Right lobe of liver (tissue), 6 donors: ENCODE measurements at regions not wholly inside any gene's neighbourhood (a gene's known extent, or its start where the extent isn't known, plus 50 kb on each side); places are given as distances from the start of the nearest gene placed in this dataset.

Source experiments
- ATAC-seq, 4 donors: fragments of 200-7000 bp; cut with Tn5 transposase; one replicate each; pipeline ENCODE4 v1.9.1; 2020; ENCODE audit warnings: mild to moderate bottlenecking in 4 of 4, moderate library complexity in 4 of 4
- DNase-seq, 3 donors: peaks; one replicate each; pipeline ENCODE4 v3.0.0-alpha.2; 2020
- H3K27ac ChIP-seq, 3 donors: fragments of 200-600 bp; one replicate each; pipeline ENCODE4 v1.8.0; 2022
- H3K27me3 ChIP-seq, 2 donors: fragments of 200-600 bp; one replicate each; pipeline ENCODE4 v1.8.0; 2022
- H3K36me3 ChIP-seq, 4 donors: fragments of 200-600 bp; sonication (generic) in 1 of 4; one replicate each; pipeline versions ENCODE4 v1.5.1 to v1.8.0; 2017 to 2022; ENCODE audit warnings: control low read depth in 1 of 4
- H3K4me1 ChIP-seq, 4 donors: fragments of 200-600 bp; sonication (generic) in 1 of 4; one replicate each; pipeline versions ENCODE4 v1.5.1 to v1.8.0; 2017 to 2022; ENCODE audit warnings: control low read depth in 1 of 4
- H3K4me3 ChIP-seq, 3 donors: fragments of 200-600 bp; one replicate each; pipeline ENCODE4 v1.8.0; 2022
- H3K9me3 ChIP-seq, 4 donors: fragments of 200-600 bp; sonication (generic) in 1 of 4; one replicate each; pipeline versions ENCODE4 v1.5.1 to v1.8.0; 2017 to 2022; ENCODE audit warnings: control low read depth in 1 of 4
- CTCF ChIP-seq, 4 donors: fragments of 200-600 bp in 3 of 4; fragments of 450-650 bp in 1 of 4; IDR thresholded peaks; one replicate each; pipeline versions ENCODE4 v1.5.1 to v1.8.0; 2016 to 2022; ENCODE audit warnings: antibody characterized with exemption in 4 of 4, mild to moderate bottlenecking in 2 of 4
- POLR2A ChIP-seq: fragments of 450-650 bp; IDR thresholded peaks from one replicate; pipeline ENCODE4 v1.6.1; 2017; ENCODE audit warnings: antibody characterized with exemption, mild to moderate bottlenecking
- WGBS: methylation state at CpG from one replicate; pipeline ENCODE4 v1.1.6; 2018; ENCODE audit warnings: low coverage, low lambda C conversion rate; ENCODE audit not compliant: insufficient coverage; ENCODE audit errors: missing lambda C conversion rate; 5-methylcytosine and 5-hydroxymethylcytosine counted together
- intact Hi-C, 2 donors: fragments of 100-400 bp; cut with DNase I; formaldehyde crosslinking; loops; one replicate each; pipeline versions ENCODE4 v1.11.2 to v1.14.1; 2022
- donor health status: DM: no; HTN: yes; CAD: no.
- donor health status: DM: no; HTN: no; CAD: no.
- donor health status: DM: no; HTN: no; CAD: no.
- donor health status: DM: no; HTN: yes; CAD: no.
- donor health status: DM: no; HTN: yes; CAD: no.

- H3K9me3 ChIP-seq, result no peaks in the 10 kb centered on the region
- no peak for DNase-seq
- intact Hi-C loops, result no loop called here
- TF ChIP-seq POLR2A, result no peak
- TF ChIP-seq CTCF (IDR thresholded peaks at IDR 0.05), result no peak
- H3K36me3 ChIP-seq, result no peaks in the 10 kb centered on the region
- H3K27me3 ChIP-seq, result no peaks in the 10 kb centered on the region
- H3K4me3 ChIP-seq, result no peak overlapping the region
- no peaks in the 10 kb centered on the region for H3K4me1 ChIP-seq
- no peak overlapping the region for H3K27ac ChIP-seq
- no peak for ATAC-seq
Measured at GRCh38 chr2:192741889-192742288, 547.2 kb upstream of the TMEFF2 start.

- Histone ChIP-seq H3K9me3 (no peaks in the 10 kb centered on the region), H3K36me3 (no peaks in the 10 kb centered on the region), H3K27ac (no peak overlapping the region), H3K4me3 (no peak overlapping the region), H3K27me3 (no peaks in the 10 kb centered on the region), H3K4me1 (no peaks in the 10 kb centered on the region)
- TF ChIP-seq CTCF (IDR thresholded peaks at IDR 0.05) (no peak), POLR2A (no peak)
- 46% methylated on average over 3 of the region's 3 CpGs for WGBS
- DNase-seq (no peak), ATAC-seq (no peak)
- intact Hi-C loops, result no loop called here
Measured at GRCh38 chr2:192735447-192735846, 540.7 kb upstream of the TMEFF2 start.

DNA sequence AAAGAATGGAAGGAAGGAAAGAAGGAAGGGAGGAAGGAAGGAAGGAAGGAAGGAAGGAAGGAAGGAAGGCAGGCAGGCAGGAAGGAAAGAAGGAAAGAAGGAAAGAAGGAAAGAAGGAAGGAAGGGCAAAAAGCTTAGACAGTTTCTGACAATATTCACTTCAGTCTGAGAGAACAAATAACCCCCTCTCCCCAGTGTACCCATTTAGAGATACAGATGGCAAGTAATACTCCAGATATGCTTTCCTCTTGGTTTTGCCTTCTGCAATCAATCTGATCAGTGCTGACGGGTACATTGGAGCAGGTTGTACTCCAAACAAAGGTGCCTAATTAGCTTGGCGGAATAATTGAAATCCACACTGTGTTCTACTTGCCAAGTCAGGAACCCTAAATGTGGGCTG lies 534.6 kb upstream of the TMEFF2 start:
- no peak for ATAC-seq
- Histone ChIP-seq H3K36me3 (no peaks in the 10 kb centered on the region), H3K9me3 (no peaks in the 10 kb centered on the region), H3K4me3 (no peak overlapping the region), H3K4me1 (no peaks in the 10 kb centered on the region), H3K27ac (no peak overlapping the region), H3K27me3 (no peaks in the 10 kb centered on the region)
- 69% methylated on average over 2 of the region's 2 CpGs for WGBS
- no peak for DNase-seq
- intact Hi-C loops, result no loop called here
- TF ChIP-seq POLR2A (no peak), CTCF (IDR thresholded peaks at IDR 0.05) (no peak)

DNA sequence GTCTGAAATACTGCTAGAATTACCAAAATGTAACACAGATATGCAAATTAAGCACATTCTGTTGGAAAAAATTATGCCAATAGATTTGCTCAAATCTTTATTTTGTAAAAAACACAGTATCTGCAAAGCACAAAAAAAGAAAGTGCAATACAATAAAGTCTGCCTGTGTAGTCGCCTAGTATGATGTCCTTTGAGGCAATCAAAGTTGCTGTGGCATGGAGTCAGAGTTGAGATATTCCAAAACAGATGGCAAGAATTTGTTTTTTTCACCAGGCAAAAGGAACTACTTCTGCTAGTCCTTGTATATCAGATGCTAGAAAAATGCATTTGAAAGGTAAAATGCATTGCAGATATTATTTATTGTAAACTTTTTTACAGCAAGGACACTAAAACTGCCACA lies 531.3 kb upstream of the TMEFF2 start:
- intact Hi-C loops, result no loop called here
- TF ChIP-seq CTCF (IDR thresholded peaks at IDR 0.05), result no peak
- TF ChIP-seq POLR2A, result no peak

DNA sequence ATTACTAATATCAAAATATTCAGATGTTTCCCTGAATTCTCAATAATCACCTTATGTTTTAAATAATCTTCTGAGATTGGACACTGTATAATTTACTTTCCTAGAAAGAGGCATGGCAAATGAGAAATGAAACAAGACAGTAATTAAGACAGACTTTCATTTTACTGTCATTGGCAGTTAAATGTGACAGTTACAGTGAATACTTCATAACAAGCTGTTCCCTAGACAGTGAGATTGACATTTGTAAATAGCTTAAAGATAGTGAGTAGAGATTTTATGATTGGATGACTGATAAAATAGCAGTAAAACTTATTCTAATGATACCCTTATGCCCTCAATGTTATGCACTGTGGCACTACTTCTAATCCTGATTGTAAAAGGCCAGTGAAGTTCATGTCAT lies 524.9 kb upstream of the TMEFF2 start:
- intact Hi-C loops, result no loop called here
- no peak for DNase-seq
- no peak for ATAC-seq
- no peaks in the 10 kb centered on the region for H3K9me3 ChIP-seq
- no peaks in the 10 kb centered on the region for H3K36me3 ChIP-seq
- no peaks in the 10 kb centered on the region for H3K4me1 ChIP-seq
- TF ChIP-seq POLR2A (no peak), CTCF (IDR thresholded peaks at IDR 0.05) (no peak)
- no peaks in the 10 kb centered on the region for H3K27me3 ChIP-seq
- H3K4me3 ChIP-seq, result no peak overlapping the region
- H3K27ac ChIP-seq, result no peak overlapping the region

More for the DNA sequence above, 531.3 kb upstream of the TMEFF2 start:
- Histone ChIP-seq H3K27ac (no peak overlapping the region), H3K4me3 (no peak overlapping the region), H3K27me3 (no peaks in the 10 kb centered on the region), H3K9me3 (no peaks in the 10 kb centered on the region), H3K36me3 (no peaks in the 10 kb centered on the region), H3K4me1 (no peaks in the 10 kb centered on the region)
- ATAC-seq (no peak), DNase-seq (no peak)
- 50% methylated on average over 1 of the region's 1 CpG for WGBS
